NCI-H774 (cell line): ENCODE measurements at regions not wholly inside any gene's neighbourhood (a gene's known extent, or its start where the extent isn't known, plus 50 kb on each side); places are given as distances from the start of the nearest gene placed in this dataset.

ENCODE experiments used
- DNase-seq: peaks from one replicate; lab custom pipeline; 2025; lab: John Stamatoyannopoulos, UW

DNA sequence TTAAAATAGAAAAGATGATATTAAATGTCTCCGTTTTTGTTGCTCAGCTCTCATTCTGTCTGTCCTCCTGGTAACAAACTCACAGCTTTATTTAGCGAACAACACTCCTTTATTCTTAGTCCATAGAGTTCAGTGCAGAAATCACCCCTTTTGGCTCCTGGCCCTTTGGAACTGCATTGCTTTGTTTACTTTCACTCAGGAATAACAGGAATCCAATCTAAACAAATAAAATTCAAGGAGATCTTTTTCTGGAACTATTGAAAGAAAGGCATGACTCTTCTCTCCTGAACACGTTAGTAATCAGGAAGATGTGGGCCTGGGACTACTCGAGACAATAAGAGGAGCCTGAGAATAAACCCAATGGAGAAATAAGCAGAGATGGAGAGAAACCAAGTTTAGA is 409.2 kb downstream of the DIPK2A start:
- DNase-seq, result no peak

DNA sequence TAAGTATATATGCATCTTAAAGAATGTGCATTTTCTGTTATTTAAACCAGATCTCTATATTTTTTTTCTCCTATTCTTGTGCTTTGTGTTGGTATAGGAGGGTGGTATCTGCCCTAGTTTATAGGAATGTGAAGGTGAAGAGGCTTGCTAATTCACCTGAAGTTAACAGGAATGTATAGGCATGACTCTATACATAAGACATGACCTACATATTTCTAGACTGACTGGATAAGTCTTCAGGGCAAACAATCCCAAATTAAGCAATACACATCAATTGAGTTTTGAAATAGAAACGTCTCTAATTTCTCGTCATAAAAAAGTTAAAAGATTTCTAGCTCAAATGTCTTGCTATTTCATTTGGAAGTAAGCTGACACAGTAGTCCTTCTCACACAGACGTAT is 410.0 kb downstream of the DIPK2A start:
- DNase-seq, result no peak

- no peak for DNase-seq
These were observed 412.8 kb downstream of the DIPK2A start for GRCh38 chr3:144384241-144384979.

DNA sequence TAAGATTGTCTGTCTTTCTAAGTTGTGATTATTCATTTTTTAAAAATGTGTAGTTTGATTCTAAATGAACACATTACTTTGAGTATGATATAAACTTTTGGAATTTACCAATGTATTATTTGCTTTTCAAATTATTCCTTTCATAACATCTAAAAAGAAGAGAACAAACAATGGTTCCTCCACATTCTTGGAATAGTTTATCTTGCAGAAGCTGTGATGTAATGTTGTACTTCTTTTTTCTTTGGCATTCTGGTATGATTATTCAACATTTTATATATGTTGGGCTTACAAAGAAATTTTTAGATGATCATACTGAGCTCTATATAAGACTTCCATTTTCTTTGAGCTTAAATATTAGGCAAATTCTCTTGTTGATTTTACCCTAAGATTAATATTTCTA is 419.2 kb downstream of the DIPK2A start:
- DNase-seq, result no peak

DNA sequence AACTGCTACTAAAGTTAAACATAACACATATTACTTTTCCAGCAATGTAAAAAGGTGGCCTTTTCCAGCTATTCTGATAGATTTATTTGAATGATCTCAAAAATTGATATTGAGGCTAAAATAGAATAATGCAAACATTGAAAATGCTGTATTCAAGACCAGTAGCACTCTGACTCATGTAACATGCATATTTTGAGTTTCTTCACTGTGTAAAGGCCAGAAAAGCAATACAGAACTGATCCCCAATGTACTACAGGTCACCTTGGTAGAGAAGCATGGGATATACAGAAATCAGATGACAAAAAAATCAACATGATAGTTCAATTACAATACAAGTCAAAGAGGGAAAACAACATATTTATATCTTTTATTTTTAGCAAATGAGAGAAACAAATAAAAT is 419.6 kb downstream of the DIPK2A start:
- DNase-seq, result no peak

- no peak for DNase-seq
These were observed 422.4 kb downstream of the DIPK2A start for GRCh38 chr3:144394032-144394431.

DNA sequence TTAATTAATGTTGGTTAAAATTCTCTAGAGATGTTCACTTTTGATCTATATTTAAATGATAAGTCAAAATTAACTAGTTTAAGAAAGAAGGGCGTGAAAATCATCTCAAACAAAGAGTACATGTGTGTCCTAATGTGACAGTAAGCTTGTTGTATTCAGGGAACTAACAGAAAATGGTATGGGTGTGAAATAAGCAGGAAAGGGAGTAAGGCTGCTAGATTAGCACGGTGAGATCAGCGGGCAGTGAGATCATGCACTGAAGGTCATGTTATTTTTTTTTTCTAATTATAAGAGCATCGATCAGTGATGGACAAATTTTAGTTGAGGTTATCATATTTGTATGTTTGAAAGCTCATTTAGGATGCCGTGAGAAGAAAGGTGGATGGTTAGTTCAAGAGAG is 430.8 kb downstream of the DIPK2A start:
- DNase-seq, result no peak

GRCh38 chr3:144403040-144403457 is 431.4 kb downstream of the DIPK2A start:
- DNase-seq, result no peak

DNA sequence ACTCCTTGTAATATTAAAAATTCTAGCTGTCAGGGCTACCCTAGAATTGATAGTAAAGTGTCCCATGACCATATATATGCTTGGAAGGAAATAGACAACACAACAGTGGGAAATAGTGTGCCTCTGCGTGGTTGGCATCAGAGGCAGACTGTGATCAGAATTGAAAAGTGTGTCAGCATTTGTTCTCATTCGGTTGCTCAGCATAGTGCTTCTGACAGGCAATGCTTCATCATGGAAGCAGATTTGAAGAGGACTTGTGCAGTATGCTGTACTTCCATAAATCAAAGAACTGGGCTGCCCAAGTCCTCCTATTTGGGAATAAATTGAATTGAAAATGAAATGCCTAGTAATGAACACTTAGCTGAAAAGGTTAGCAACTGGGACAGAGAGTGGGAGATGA is 435.7 kb downstream of the DIPK2A start:
- DNase-seq, result no peak

GRCh38 chr3:144409319-144409718 is 437.7 kb downstream of the DIPK2A start:
- no peak for DNase-seq

GRCh38 chr3:144413068-144413467 is 441.4 kb downstream of the DIPK2A start:
- DNase-seq, result no peak

DNA sequence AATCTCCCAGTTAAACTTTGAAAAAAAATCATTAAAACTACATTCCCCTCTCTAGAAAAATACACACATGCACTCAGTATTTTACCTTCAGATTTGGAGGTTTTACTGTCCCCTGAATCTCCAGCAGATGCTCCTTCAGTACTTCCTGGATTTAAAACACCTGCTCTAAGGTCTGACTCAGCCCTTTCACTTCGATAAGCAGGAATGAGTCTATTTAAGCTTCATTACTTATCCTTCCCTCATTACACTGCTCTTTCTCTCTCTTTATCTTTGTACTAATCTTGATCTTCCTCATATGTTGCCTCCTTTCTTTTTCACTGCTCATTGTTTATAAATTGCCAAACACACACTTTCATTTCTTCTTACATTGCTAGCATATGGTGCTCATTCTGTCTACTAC is 443.9 kb downstream of the DIPK2A start:
- no peak for DNase-seq

DNA sequence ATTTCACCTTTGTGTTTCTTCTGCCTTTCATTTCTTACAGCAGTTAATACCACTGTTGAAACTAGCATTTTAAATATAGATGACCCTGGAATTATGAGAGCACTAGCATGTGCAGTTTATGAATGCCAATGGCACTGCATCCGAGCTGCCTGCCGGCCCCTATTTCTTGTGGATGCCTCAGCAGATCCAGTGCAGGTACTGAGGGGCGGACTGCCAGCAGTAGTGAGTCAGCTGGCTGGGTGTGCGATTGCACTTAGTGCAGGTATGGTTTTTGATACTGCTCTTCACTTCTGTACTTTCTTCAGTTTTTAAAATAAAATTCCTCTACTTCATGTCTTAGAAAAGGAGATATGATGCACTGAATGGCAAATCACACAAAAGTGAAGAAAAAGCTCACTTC is 453.0 kb downstream of the DIPK2A start:
- no peak for DNase-seq

DNA sequence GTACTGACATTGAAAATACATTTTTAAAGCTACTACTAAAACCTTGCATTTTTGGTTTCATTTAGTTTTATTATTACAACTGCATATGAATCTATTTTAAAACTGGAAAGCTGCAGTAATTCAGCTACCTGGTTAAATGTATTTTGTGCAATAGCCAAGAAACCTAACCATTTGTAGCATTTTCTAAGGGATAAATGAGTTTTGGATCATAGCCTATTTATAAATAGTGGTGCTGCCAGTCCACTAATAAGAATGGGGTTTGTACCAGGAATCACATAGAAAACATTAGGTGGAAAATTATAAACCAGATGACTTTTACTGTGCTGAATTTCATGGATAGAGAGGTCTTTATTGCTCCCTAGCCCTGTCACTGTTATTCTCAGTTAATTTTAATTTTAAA is 454.7 kb downstream of the DIPK2A start:
- no peak for DNase-seq

DNA sequence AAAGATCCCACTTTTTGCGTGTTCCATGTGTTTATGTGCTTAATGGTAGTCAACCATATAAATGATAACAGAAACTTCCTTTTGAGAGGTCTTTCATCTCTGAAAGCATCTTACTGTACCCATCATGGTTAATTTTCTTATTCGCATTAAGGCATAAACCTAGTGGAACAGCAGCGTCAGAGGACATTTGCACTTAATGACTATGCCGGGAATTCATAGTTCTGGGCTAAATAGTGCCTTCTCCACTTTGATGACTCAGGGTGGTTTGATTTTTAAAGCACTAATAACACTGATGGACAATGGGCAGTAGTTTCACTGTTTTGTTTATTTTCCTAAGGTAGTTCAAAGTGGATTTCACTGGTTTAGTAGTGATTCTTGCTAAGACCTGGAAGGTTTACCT is 455.3 kb downstream of the DIPK2A start:
- no peak for DNase-seq

DNA sequence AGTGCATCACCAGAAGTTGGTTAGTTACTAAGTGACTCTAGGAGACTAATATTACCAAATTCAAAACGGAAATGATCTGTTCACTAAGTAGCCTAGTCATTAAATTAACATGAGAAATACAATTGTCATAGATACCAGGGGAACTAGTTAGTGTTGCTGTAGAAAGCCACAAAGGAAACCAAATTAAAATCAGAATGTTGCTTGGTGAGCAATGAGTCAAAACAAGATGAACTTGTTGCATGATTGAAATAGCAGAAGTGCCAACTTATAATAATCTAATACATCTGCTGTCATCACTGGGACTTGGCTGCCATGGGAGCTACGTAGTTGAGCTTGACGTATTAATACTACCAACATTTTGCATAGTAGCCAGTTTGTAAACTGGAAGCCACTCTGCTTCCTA is 458.1 kb downstream of the DIPK2A start:
- DNase-seq, result no peak

- DNase-seq, result no peak
These were observed 459.5 kb downstream of the DIPK2A start for GRCh38 chr3:144431134-144431533.

DNA sequence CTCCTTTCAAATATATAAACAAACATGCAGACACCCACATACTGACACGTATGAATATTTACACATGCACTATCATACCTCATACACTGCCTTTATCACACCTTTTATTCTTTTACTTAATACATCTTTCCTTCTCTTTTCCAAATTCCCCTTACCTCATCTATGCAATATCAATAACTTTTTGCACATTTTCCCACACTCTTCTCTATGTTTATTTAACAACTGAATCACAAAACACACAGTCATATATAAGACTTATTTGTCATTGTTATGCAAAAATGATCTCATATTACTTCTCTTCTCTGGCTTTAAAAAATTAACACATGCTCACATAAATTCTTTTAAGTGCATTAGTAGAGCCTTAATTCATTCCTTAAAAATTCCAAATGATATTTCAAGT is 461.4 kb downstream of the DIPK2A start:
- DNase-seq, result no peak

GRCh38 chr3:144437989-144438388 is 466.4 kb downstream of the DIPK2A start:
- no peak for DNase-seq

DNA sequence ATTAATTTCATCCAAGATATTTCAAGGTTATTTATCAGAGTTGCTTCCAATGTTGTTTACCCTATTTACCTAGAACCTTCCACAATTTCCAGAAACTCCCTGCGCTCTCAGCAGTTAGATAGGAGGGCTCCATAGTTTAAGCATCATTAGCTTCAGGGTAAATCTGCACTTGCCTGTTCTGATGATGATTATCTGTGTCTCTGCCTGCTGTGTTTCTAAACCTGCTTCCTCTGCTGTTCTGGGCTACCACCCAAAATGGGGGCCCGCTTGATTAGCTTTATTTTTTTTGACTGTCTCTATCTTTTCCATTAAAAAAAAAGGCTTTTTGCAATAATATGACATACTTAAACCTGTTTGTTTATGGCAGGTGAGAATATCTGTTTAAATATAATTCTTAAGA is 472.4 kb downstream of the DIPK2A start:
- no peak for DNase-seq

GRCh38 chr3:144444546-144444945 is 472.9 kb downstream of the DIPK2A start:
- no peak for DNase-seq

- DNase-seq, result no peak
These were observed 484.3 kb downstream of the DIPK2A start for GRCh38 chr3:144455841-144456440.

- no peak for DNase-seq
These were observed 486.1 kb downstream of the DIPK2A start for GRCh38 chr3:144457758-144458157.

GRCh38 chr3:144458283-144458682 is 486.7 kb downstream of the DIPK2A start:
- DNase-seq, result no peak
